H1 (cell line): ENCODE measurements at regions not wholly inside any gene's neighbourhood (a gene's known extent, or its start where the extent isn't known, plus 50 kb on each side); places are given as distances from the start of the nearest gene placed in this dataset.

Experiments used
- CTCF ChIA-PET: fragments of 300-600 bp; sonication (Branson Sonifier 250); formaldehyde crosslinking; loops from one replicate; lab custom pipeline; 2021; ENCODE audit not compliant: partially characterized antibody; lab: Charles Lee
- POLR2A ChIA-PET: fragments of 300-600 bp; sonication (Branson Sonifier 250); formaldehyde crosslinking; loops from one replicate; lab custom pipeline; 2021; ENCODE audit warnings: inconsistent platforms; ENCODE audit not compliant: partially characterized antibody; lab: Charles Lee
- DNase-seq, 2 experiments: peaks; one replicate each; pipeline versions ENCODE4 v3.0.0 to v3.0.0-alpha.2; 2010 to 2022; ENCODE audit warnings: low spot score in 2 of 2, low read depth in 1 of 2, mixed read lengths in 1 of 2
- FAIRE-seq: peaks from 2 replicates; lab custom pipeline; 2011; peaks lifted over from hg19 to GRCh38; lab: Jason Lieb, UNC
- H2AFZ ChIP-seq: 2 replicates; pipeline ENCODE4 v1.8.1; 2012; ENCODE audit warnings: low read length, inconsistent platforms
- H2AK5ac ChIP-seq: 2 replicates; pipeline ENCODE4 v1.6.1; 2013; ENCODE audit warnings: low read depth, low read length
- H2BK120ac ChIP-seq: replicated peaks from 2 replicates; pipeline ENCODE3; 2013; ENCODE audit warnings: low read depth, low read length, inconsistent platforms
- H2BK12ac ChIP-seq: 2 replicates; pipeline ENCODE4 v1.6.1; 2013; ENCODE audit warnings: low read depth, low read length
- H2BK15ac ChIP-seq: 2 replicates; pipeline ENCODE4 v1.6.1; 2013; ENCODE audit warnings: low read length
- H2BK20ac ChIP-seq: 2 replicates; pipeline ENCODE4 v1.6.1; 2013; ENCODE audit warnings: low read length
- H2BK5ac ChIP-seq: 2 replicates; pipeline ENCODE4 v1.6.1; 2013; ENCODE audit warnings: low read depth, low read length
- H3K14ac ChIP-seq: 2 replicates; pipeline ENCODE4 v1.6.1; 2013; ENCODE audit warnings: inconsistent platforms; ENCODE audit not compliant: insufficient read length
- H3K18ac ChIP-seq: 2 replicates; pipeline ENCODE4 v1.6.1; 2013; ENCODE audit warnings: low read length; ENCODE audit errors: extremely low read depth
- H3K23ac ChIP-seq: 2 replicates; pipeline ENCODE4 v1.6.1; 2013; ENCODE audit warnings: inconsistent platforms; ENCODE audit not compliant: insufficient read length
- H3K23me2 ChIP-seq: 2 replicates; pipeline ENCODE4 v1.6.1; 2013; ENCODE audit warnings: low read depth, low read length
- H3K27ac ChIP-seq: 2 replicates; pipeline ENCODE4 v1.6.1; 2011; ENCODE audit warnings: low read depth, low read length, inconsistent platforms
- H3K27me3 ChIP-seq, 4 experiments: replicated peaks in 1 of 4; 1 replicate in 1 of 4; 2 replicates in 3 of 4; pipeline versions ENCODE4 v1.6.1 to v1.8.1; 2011 to 2013; ENCODE audit warnings: low read length in 3 of 4, mild to moderate bottlenecking in 3 of 4, inconsistent platforms in 2 of 4, mixed read lengths in 2 of 4, moderate library complexity in 1 of 4; ENCODE audit not compliant: control insufficient read depth in 3 of 4, insufficient read depth in 3 of 4; ENCODE audit errors: extremely low read depth in 1 of 4
- H3K36me3 ChIP-seq, 4 experiments: 2 replicates each; pipeline versions ENCODE4 v1.6.1 to v1.8.1; 2011 to 2013; ENCODE audit warnings: mild to moderate bottlenecking in 4 of 4, low read length in 3 of 4, moderate library complexity in 2 of 4, control low read depth in 1 of 4, inconsistent platforms in 1 of 4; ENCODE audit not compliant: insufficient read depth in 4 of 4, control insufficient read depth in 2 of 4
- H3K4ac ChIP-seq: replicated peaks from 2 replicates; pipeline ENCODE3; 2013; ENCODE audit warnings: low read length, low read depth, mixed read lengths, inconsistent platforms; ENCODE audit not compliant: insufficient read length
- H3K4me1 ChIP-seq, 4 experiments: replicated peaks in 1 of 4; 1 replicate in 1 of 4; 2 replicates in 3 of 4; pipeline versions ENCODE4 v1.6.1 to v1.8.1; 2011 to 2013; ENCODE audit warnings: low read length in 3 of 4, inconsistent platforms in 2 of 4, mixed read lengths in 1 of 4; ENCODE audit not compliant: insufficient read depth in 4 of 4, control insufficient read depth in 3 of 4
- H3K4me2 ChIP-seq, 2 experiments: 2 replicates each; pipeline versions ENCODE4 v1.6.1 to v1.8.1; 2011 to 2013; ENCODE audit warnings: low read depth in 2 of 2, low read length in 2 of 2, control low read depth in 1 of 2, inconsistent platforms in 1 of 2, mild to moderate bottlenecking in 1 of 2; ENCODE audit not compliant: insufficient read depth in 1 of 2
- H3K4me3 ChIP-seq, 4 experiments: fragments of 200-600, 300-600 bp in 1 of 4; sonication (generic), shearing (Covaris generic), sonication (Bioruptor Twin) in 1 of 4; 2 replicates each; pipeline versions ENCODE4 v1.5.1 to v1.8.1; 2011 to 2016; ENCODE audit warnings: low read length in 4 of 4, low read depth in 3 of 4, control low read depth in 2 of 4, inconsistent platforms in 2 of 4, mild to moderate bottlenecking in 2 of 4, mixed read lengths in 1 of 4, moderate library complexity in 1 of 4; ENCODE audit not compliant: insufficient read depth in 2 of 4; ENCODE audit errors: extremely low read depth in 1 of 4
- H3K56ac ChIP-seq: replicated peaks from 2 replicates; pipeline ENCODE3; 2013; ENCODE audit warnings: low read depth, mild to moderate bottlenecking, mixed read lengths, low read length, inconsistent platforms; ENCODE audit not compliant: insufficient read length
- H3K79me1 ChIP-seq: 2 replicates; pipeline ENCODE4 v1.6.1; 2013; ENCODE audit warnings: low read depth, low read length, control low read depth
- H3K79me2 ChIP-seq, 2 experiments: 2 replicates each; pipeline versions ENCODE4 v1.6.1 to v1.8.1; 2012 to 2013; ENCODE audit warnings: low read length in 2 of 2, mild to moderate bottlenecking in 2 of 2, inconsistent platforms in 1 of 2; ENCODE audit not compliant: insufficient read depth in 2 of 2, control insufficient read depth in 1 of 2
- H3K9ac ChIP-seq, 4 experiments: replicated peaks in 1 of 4; 1 replicate in 1 of 4; 2 replicates in 3 of 4; pipeline versions ENCODE4 v1.6.1 to v1.8.1; 2011 to 2013; ENCODE audit warnings: low read depth in 3 of 4, low read length in 3 of 4, control low read depth in 2 of 4, mild to moderate bottlenecking in 2 of 4, moderate library complexity in 2 of 4, inconsistent platforms in 1 of 4; ENCODE audit errors: extremely low read depth in 1 of 4
- H3K9me3 ChIP-seq, 2 experiments: 2 replicates each; pipeline versions ENCODE4 v1.6.1 to v1.8.1; 2012 to 2013; ENCODE audit warnings: mild to moderate bottlenecking in 2 of 2, moderate library complexity in 2 of 2, control low read depth in 1 of 2, inconsistent platforms in 1 of 2, low read depth in 1 of 2, low read length in 1 of 2, mixed read lengths in 1 of 2; ENCODE audit not compliant: insufficient read depth in 2 of 2
- H4K20me1 ChIP-seq, 2 experiments: replicated peaks in 1 of 2; 2 replicates each; pipeline versions ENCODE3 to v1.8.1; 2011 to 2013; ENCODE audit warnings: inconsistent platforms in 2 of 2, low read length in 2 of 2, mild to moderate bottlenecking in 1 of 2; ENCODE audit not compliant: insufficient read depth in 2 of 2, control insufficient read depth in 1 of 2
- H4K5ac ChIP-seq: 2 replicates; pipeline ENCODE4 v1.6.1; 2013; ENCODE audit warnings: low read length, low read depth, mixed read lengths, inconsistent platforms; ENCODE audit not compliant: insufficient read length
- H4K8ac ChIP-seq: 2 replicates; pipeline ENCODE4 v1.8.0; 2013; ENCODE audit warnings: mild to moderate bottlenecking, moderate library complexity, low read length, inconsistent platforms; ENCODE audit not compliant: insufficient read depth; ENCODE audit errors: extremely low read depth
- H4K91ac ChIP-seq: replicated peaks from 2 replicates; pipeline ENCODE3; 2013; ENCODE audit warnings: low read length, mixed read lengths, inconsistent platforms; ENCODE audit not compliant: insufficient read length
- BRCA1 ChIP-seq: IDR thresholded peaks from 2 replicates; pipeline ENCODE4 v1.6.1; 2012; ENCODE audit warnings: low read depth, low read length, improper control_type of control experiment
- CHD1 ChIP-seq: IDR thresholded peaks from 2 replicates; pipeline ENCODE4 v1.6.1; 2012; ENCODE audit warnings: low read depth, low read length, improper control_type of control experiment
- EGR1 ChIP-seq: IDR thresholded peaks from 2 replicates; pipeline ENCODE4 v1.6.1; 2011; ENCODE audit warnings: low read depth, low read length, borderline replicate concordance
- FOSL1 ChIP-seq: IDR thresholded peaks from 2 replicates; pipeline ENCODE4 v1.6.1; 2011; ENCODE audit warnings: mild to moderate bottlenecking, low read depth, low read length, moderate library complexity; ENCODE audit not compliant: insufficient read depth
- GTF2F1 ChIP-seq: IDR thresholded peaks from 2 replicates; pipeline ENCODE4 v1.6.1; 2012; ENCODE audit warnings: low read depth, low read length, improper control_type of control experiment, borderline replicate concordance
- HDAC6 ChIP-seq: IDR thresholded peaks from one replicate; pipeline ENCODE4 v1.7.1; 2012; ENCODE audit warnings: low read depth, mild to moderate bottlenecking, inconsistent platforms, low read length, moderate library complexity
- NANOG ChIP-seq: IDR thresholded peaks from 2 replicates; pipeline ENCODE4 v1.6.1; 2011; ENCODE audit warnings: low read length, low read depth, mild to moderate bottlenecking, inconsistent platforms; ENCODE audit not compliant: insufficient read depth, poor library complexity, severe bottlenecking
- RNF2 ChIP-seq: fragments of 200-900, 300-1000 bp; sonication (generic); IDR thresholded peaks from 2 replicates; pipeline ENCODE4 v1.7.1; 2016; ENCODE audit warnings: borderline replicate concordance, low read depth, mild to moderate bottlenecking, antibody characterized with exemption, low read length; ENCODE audit not compliant: poor library complexity, severe bottlenecking; ENCODE audit errors: missing control alignments
- RXRA ChIP-seq: IDR thresholded peaks from 2 replicates; pipeline ENCODE4 v1.6.1; 2011; ENCODE audit warnings: low read depth, mild to moderate bottlenecking, low read length, moderate library complexity; ENCODE audit not compliant: insufficient read depth
- SP1 ChIP-seq: IDR thresholded peaks from 2 replicates; pipeline ENCODE4 v1.6.1; 2011; ENCODE audit warnings: low read depth, low read length
- WGBS, 2 experiments: shearing (Covaris generic) in 1 of 2; methylation state at CpG; one replicate each; pipeline versions ENCODE4 v1.1.6 to v1.1.7; 2013 to 2015; ENCODE audit warnings: low lambda C conversion rate in 2 of 2, mixed read lengths in 2 of 2, inconsistent platforms in 1 of 2, low coverage in 1 of 2, missing lambda C conversion rate in 1 of 2; ENCODE audit not compliant: insufficient replicate concordance in 2 of 2, insufficient coverage in 1 of 2, insufficient read length in 1 of 2; ENCODE audit errors: extremely low coverage in 1 of 2, missing lambda C conversion rate in 1 of 2; 5-methylcytosine and 5-hydroxymethylcytosine counted together
- TF ChIP-seq, protein P1 (sequence below), 3 experiments: IDR thresholded peaks; 1 replicate in 2 of 3; 2 replicates in 1 of 3; pipeline versions ENCODE4 v1.5.1 to v1.6.1; 2011; ENCODE audit warnings: low read length in 3 of 3, mild to moderate bottlenecking in 3 of 3, inconsistent platforms in 2 of 3, low read depth in 1 of 3, moderate library complexity in 1 of 3; ENCODE audit not compliant: insufficient read depth in 1 of 3; ENCODE audit errors: control extremely low read depth in 1 of 3

DNA sequence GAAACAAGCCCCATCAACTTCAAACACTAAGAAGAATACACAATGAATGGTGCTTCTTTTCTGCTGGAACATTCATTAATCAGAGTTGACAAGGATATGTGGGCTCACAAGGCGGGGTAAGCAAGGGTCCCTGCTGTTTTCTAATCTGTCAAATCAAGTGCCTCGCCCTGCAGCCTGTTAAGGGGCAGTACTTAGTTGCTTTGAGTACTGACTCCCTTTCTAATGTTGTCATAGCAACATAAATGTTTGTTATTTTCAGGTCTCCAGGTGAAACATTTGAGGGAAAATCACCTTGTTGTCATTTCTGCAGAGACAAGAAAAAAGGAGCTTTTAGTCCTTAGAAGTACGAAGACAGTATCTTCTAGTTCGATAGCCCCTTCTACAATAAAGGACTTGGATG, 284.7 kb upstream of the PKDCC start:
- ChIA-PET POLR2A (no interaction called here), CTCF (no interaction called here)
- H3K79me1 ChIP-seq, result no peaks in the 10 kb centered on the region
- H3K79me2 ChIP-seq, result no peaks in the 10 kb centered on the region
- H3K14ac ChIP-seq, result no peak overlapping the region
- no peak overlapping the region for H2BK12ac ChIP-seq
- H3K4me3 ChIP-seq, result no peak overlapping the region
- no peak overlapping the region for H3K18ac ChIP-seq
- H3K23ac ChIP-seq, result no peak overlapping the region
- H2BK20ac ChIP-seq, result no peak overlapping the region
- TF ChIP-seq, protein P1, sequence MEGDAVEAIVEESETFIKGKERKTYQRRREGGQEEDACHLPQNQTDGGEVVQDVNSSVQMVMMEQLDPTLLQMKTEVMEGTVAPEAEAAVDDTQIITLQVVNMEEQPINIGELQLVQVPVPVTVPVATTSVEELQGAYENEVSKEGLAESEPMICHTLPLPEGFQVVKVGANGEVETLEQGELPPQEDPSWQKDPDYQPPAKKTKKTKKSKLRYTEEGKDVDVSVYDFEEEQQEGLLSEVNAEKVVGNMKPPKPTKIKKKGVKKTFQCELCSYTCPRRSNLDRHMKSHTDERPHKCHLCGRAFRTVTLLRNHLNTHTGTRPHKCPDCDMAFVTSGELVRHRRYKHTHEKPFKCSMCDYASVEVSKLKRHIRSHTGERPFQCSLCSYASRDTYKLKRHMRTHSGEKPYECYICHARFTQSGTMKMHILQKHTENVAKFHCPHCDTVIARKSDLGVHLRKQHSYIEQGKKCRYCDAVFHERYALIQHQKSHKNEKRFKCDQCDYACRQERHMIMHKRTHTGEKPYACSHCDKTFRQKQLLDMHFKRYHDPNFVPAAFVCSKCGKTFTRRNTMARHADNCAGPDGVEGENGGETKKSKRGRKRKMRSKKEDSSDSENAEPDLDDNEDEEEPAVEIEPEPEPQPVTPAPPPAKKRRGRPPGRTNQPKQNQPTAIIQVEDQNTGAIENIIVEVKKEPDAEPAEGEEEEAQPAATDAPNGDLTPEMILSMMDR (IDR thresholded peaks at IDR 0.05; ENCODE audit: control extremely low read depth in 1 of 3, insufficient read depth in 1 of 3, low read depth in 1 of 3, low read length in 3 of 3), result no peak
- TF ChIP-seq GTF2F1 (no peak), NANOG (no peak), FOSL1 (no peak), BRCA1 (no peak), EGR1 (no peak), RXRA (no peak), CHD1 (no peak), SP1 (no peak), HDAC6 (no peak), RNF2 (no peak)
- no peaks in the 10 kb centered on the region for H3K9me3 ChIP-seq
- no peaks in the 10 kb centered on the region for H3K27me3 ChIP-seq
- H4K8ac ChIP-seq, result no peak overlapping the region
- H4K5ac ChIP-seq, result no peak overlapping the region
- 91% methylated on average over 4 of the region's 4 CpGs; no CpG with 5 or more reads in 1 of the 2 experiments for WGBS, 2 experiments
- H3K36me3 ChIP-seq, result no peaks in the 10 kb centered on the region
- no peaks in the 10 kb centered on the region for H3K23me2 ChIP-seq
- no peak overlapping the region for H3K56ac ChIP-seq
- H4K91ac ChIP-seq, result no peak overlapping the region
- no peak overlapping the region for H2BK120ac ChIP-seq
- H3K27ac ChIP-seq, result no peak overlapping the region
- no peak overlapping the region for H3K4ac ChIP-seq
- no peak overlapping the region for H2BK5ac ChIP-seq
- H3K4me2 ChIP-seq, result no peak overlapping the region
- DNase-seq, result no peak
- no peaks in the 10 kb centered on the region for H4K20me1 ChIP-seq
- no peak for FAIRE-seq
- no peak overlapping the region for H2AFZ ChIP-seq
- H2AK5ac ChIP-seq, result no peak overlapping the region
- H2BK15ac ChIP-seq, result no peak overlapping the region
- no peaks in the 10 kb centered on the region for H3K4me1 ChIP-seq
- no peak overlapping the region for H3K9ac ChIP-seq
